Neural crest cell (in vitro differentiated cells): ENCODE measurements at regions not wholly inside any gene's neighbourhood (a gene's known extent, or its start where the extent isn't known, plus 50 kb on each side); places are given as distances from the start of the nearest gene placed in this dataset.

Source experiments
- DNase-seq: peaks from one replicate; pipeline ENCODE4 v3.0.0; 2021; ENCODE audit warnings: low read depth, mixed read lengths, low spot score
- H3K27ac Mint-ChIP-seq: one replicate; pipeline ENCODE4 v1.8.0; 2021; ENCODE audit warnings: mild to moderate bottlenecking, mixed read lengths; ENCODE audit not compliant: unreplicated experiment
- H3K27me3 Mint-ChIP-seq: 2 replicates; pipeline ENCODE4 v1.8.0; 2021; ENCODE audit warnings: low read depth, mild to moderate bottlenecking, mixed read lengths
- H3K36me3 Mint-ChIP-seq: 2 replicates; pipeline ENCODE4 v1.8.0; 2021; ENCODE audit warnings: low read depth, mild to moderate bottlenecking, mixed read lengths
- H3K4me1 Mint-ChIP-seq: 2 replicates; pipeline ENCODE4 v1.8.0; 2021; ENCODE audit warnings: mixed read lengths
- H3K4me3 Mint-ChIP-seq: one replicate; pipeline ENCODE4 v1.8.0; 2021; ENCODE audit warnings: mild to moderate bottlenecking, mixed read lengths
- H3K9me3 Mint-ChIP-seq: 2 replicates; pipeline ENCODE4 v1.8.0; 2021; ENCODE audit warnings: mixed read lengths
- TF ChIP-seq, protein P1 (sequence below): fragments of 200-600 bp; sonication (generic); conservative IDR thresholded peaks from 2 replicates; pipeline ENCODE4 v1.5.0; 2021; ENCODE audit warnings: antibody characterized with exemption, mild to moderate bottlenecking

DNA sequence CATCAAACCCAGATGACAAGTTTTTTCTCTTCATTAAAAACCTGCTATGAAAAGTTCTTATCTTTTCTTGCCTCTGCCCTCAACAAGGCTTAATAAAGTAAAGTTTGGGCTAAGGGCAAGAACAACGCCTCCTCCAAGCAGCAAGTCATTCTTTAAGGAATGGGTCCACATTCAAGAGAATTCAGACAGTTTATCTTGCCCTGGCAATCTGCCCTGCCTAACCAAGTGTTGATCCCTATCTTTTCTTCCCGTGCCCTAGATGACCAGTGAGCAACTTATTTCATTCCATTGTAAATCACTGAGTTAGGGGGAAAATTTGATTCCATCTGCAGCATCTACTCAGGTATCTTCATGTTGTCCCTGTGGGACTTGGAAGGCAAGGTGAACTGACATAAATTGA is 370.3 kb upstream of the DPPA4 start:
- Mint-ChIP-seq H3K36me3 (no peaks in the 10 kb centered on the region), H3K27me3 (no peaks in the 10 kb centered on the region), H3K9me3 (peaks cover 20% of the 10 kb centered on the region), H3K4me3 (no peak overlapping the region), H3K27ac (no peak overlapping the region), H3K4me1 (no peaks in the 10 kb centered on the region)
- TF ChIP-seq, protein P1, sequence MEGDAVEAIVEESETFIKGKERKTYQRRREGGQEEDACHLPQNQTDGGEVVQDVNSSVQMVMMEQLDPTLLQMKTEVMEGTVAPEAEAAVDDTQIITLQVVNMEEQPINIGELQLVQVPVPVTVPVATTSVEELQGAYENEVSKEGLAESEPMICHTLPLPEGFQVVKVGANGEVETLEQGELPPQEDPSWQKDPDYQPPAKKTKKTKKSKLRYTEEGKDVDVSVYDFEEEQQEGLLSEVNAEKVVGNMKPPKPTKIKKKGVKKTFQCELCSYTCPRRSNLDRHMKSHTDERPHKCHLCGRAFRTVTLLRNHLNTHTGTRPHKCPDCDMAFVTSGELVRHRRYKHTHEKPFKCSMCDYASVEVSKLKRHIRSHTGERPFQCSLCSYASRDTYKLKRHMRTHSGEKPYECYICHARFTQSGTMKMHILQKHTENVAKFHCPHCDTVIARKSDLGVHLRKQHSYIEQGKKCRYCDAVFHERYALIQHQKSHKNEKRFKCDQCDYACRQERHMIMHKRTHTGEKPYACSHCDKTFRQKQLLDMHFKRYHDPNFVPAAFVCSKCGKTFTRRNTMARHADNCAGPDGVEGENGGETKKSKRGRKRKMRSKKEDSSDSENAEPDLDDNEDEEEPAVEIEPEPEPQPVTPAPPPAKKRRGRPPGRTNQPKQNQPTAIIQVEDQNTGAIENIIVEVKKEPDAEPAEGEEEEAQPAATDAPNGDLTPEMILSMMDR: no peak
- no peak for DNase-seq

DNA sequence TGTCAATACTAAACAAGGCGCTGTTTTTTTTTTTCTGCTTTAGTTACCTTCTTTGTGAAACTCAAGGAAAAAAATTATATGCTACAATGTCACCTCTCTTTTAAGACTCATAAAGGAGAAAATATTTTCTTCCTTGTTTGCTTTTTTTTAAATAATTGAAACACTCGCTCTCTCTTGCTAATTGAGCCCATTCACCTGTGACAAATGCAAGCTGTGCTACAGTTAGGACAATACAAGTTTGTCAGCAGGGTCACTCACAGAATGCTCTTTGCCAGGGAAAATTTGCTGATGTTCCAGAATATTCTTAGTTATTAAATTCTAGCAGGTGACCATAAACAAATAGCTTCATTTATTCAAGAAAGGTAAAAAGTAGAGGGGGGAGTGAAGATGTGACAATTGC is 375.9 kb upstream of the DPPA4 start:
- H3K36me3 Mint-ChIP-seq: no peaks in the 10 kb centered on the region
- no peaks in the 10 kb centered on the region for H3K27me3 Mint-ChIP-seq
- no peak overlapping the region for H3K4me3 Mint-ChIP-seq
- TF ChIP-seq, protein P1: no peak
- no peaks in the 10 kb centered on the region for H3K4me1 Mint-ChIP-seq
- no peak for DNase-seq
- no peak overlapping the region for H3K27ac Mint-ChIP-seq
- peaks cover 11% of the 10 kb centered on the region for H3K9me3 Mint-ChIP-seq

DNA sequence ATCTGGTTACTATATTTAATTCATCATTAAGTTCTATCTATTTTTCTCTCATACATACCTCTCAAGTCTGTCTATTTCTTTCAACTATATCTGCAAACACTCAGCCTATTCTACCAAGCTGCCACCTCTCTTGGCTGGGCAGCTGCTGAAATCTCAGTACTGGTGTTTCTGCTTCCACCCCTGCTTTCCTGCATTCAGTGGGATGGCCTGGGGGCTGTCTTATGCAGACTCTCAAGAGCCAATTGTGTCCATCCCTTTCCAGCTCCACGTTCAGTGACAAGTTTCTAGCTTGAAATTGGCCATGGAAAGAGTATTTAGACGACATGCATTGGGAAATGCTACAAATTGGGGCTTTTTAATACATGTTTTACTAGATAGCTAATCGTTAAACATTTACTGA is 378.4 kb upstream of the DPPA4 start:
- H3K4me1 Mint-ChIP-seq: no peaks in the 10 kb centered on the region
- H3K27ac Mint-ChIP-seq: no peak overlapping the region
- TF ChIP-seq, protein P1: no peak
- H3K27me3 Mint-ChIP-seq: no peaks in the 10 kb centered on the region
- peaks cover 3% of the 10 kb centered on the region for H3K9me3 Mint-ChIP-seq
- DNase-seq: no peak
- no peaks in the 10 kb centered on the region for H3K36me3 Mint-ChIP-seq
- H3K4me3 Mint-ChIP-seq: no peak overlapping the region

DNA sequence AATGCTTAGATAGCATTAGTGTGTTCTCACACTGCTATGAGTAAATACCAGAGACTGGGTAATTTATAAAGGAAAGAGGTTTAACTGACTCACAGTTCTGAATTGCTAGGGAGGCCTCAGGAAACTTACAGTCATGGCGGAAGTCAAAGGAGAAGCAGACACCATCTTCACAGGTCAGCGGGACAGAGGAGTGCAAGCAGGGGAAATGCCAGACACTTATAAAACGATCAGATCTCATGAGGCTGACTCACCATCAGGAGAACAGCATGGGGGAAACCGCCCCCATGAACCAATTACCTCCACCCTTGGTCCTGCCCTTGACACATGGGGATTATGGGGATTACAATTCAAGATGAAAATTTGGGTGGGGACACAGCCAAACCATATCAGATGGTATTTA is 381.5 kb upstream of the DPPA4 start:
- no peaks in the 10 kb centered on the region for H3K27me3 Mint-ChIP-seq
- no peaks in the 10 kb centered on the region for H3K4me1 Mint-ChIP-seq
- TF ChIP-seq, protein P1: no peak
- no peak overlapping the region for H3K27ac Mint-ChIP-seq
- H3K36me3 Mint-ChIP-seq: no peaks in the 10 kb centered on the region
- H3K4me3 Mint-ChIP-seq: no peak overlapping the region
- no peak for DNase-seq
- peaks cover 3% of the 10 kb centered on the region for H3K9me3 Mint-ChIP-seq

DNA sequence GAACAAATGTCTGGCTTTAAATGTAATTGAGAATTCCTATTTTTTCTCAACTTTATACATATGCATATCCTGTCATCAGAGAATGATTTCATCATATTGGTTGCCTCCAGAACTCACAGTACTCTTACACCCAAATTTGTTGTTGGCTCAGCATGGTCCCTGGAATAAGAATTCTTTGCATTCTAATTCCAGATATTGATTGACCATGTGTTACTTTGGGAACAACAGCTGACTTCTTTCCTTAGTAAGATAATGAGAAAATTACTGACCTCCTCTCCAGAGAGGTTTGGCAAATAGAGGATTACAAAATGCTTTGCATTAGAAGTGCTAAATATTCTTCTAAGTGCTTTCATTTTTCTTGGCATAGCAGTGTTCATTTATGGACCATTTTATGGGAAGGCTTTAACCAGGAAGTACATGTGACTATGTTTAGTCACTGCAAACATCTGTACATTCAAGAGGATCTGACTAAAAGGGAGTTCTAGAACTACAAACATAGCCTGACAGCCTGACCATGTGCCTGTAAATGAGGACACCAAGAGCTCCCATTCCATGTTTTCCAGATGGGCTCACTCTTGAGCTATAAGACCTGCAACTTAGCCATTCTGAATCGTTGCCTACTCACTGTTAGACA is 391.6 kb upstream of the DPPA4 start:
- Mint-ChIP-seq H3K27me3 (no peaks in the 10 kb centered on the region), H3K4me3 (no peak overlapping the region), H3K9me3 (no peaks in the 10 kb centered on the region), H3K36me3 (no peaks in the 10 kb centered on the region), H3K27ac (no peak overlapping the region), H3K4me1 (no peaks in the 10 kb centered on the region)
- DNase-seq: no peak
- TF ChIP-seq, protein P1: no peak
